KOPT-K1 (cell line): ENCODE measurements at regions not wholly inside any gene's neighbourhood (a gene's known extent, or its start where the extent isn't known, plus 50 kb on each side); places are given as distances from the start of the nearest gene placed in this dataset.
"Not testable (repeated sequence)": the region's sequence is repeated elsewhere in the genome, so short reads cannot be mapped to it uniquely, and the experiment has no call there.

Experiments
- H3K27ac ChIP-seq: fragments of 200-600 bp; sonication (generic); 2 replicates; pipeline ENCODE4 v1.5.1; 2016; ENCODE audit warnings: antibody characterized with exemption, mild to moderate bottlenecking, low read depth, low read length; ENCODE audit not compliant: poor library complexity, severe bottlenecking
- H3K36me3 ChIP-seq: fragments of 200-600 bp; sonication (generic); 2 replicates; pipeline ENCODE4 v1.5.1; 2017; ENCODE audit warnings: antibody characterized with exemption, mild to moderate bottlenecking, low read length, moderate library complexity; ENCODE audit not compliant: insufficient read depth
- H3K9me3 ChIP-seq: fragments of 200-600 bp; sonication (generic); 2 replicates; pipeline ENCODE4 v1.5.1; 2017; ENCODE audit warnings: antibody characterized with exemption, low read length, mild to moderate bottlenecking; ENCODE audit not compliant: insufficient read depth, poor library complexity, severe bottlenecking

GRCh38 chr13:69649063-69649392 lies 458.6 kb upstream of the ATXN8OS start:
- Histone ChIP-seq H3K27ac (no peak overlapping the region), H3K9me3 (peaks cover 8% of the 10 kb centered on the region), H3K36me3 (no peaks in the 10 kb centered on the region)

GRCh38 chr13:69648340-69649062 lies 459.1 kb upstream of the ATXN8OS start:
- Histone ChIP-seq H3K36me3 (no peaks in the 10 kb centered on the region), H3K27ac (no peak overlapping the region), H3K9me3 (peaks cover 8% of the 10 kb centered on the region)

GRCh38 chr13:69644447-69644846 lies 463.2 kb upstream of the ATXN8OS start:
- Histone ChIP-seq H3K9me3 (peaks cover 8% of the 10 kb centered on the region), H3K36me3 (no peaks in the 10 kb centered on the region), H3K27ac (no peak overlapping the region)

- peaks cover 8% of the 10 kb centered on the region for H3K9me3 ChIP-seq
- no peaks in the 10 kb centered on the region for H3K36me3 ChIP-seq
- H3K27ac ChIP-seq: no peak overlapping the region
Measured at GRCh38 chr13:69641773-69642172, 465.9 kb upstream of the ATXN8OS start.

GRCh38 chr13:69633044-69633443 lies 474.6 kb upstream of the ATXN8OS start:
- Histone ChIP-seq H3K9me3 (no peaks in the 10 kb centered on the region), H3K36me3 (no peaks in the 10 kb centered on the region), H3K27ac (no peak overlapping the region)

- Histone ChIP-seq H3K36me3 (no peaks in the 10 kb centered on the region), H3K27ac (no peak overlapping the region), H3K9me3 (no peaks in the 10 kb centered on the region)
Measured at GRCh38 chr13:69623973-69624372, 483.7 kb upstream of the ATXN8OS start.

GRCh38 chr13:69619651-69620050 lies 488.0 kb upstream of the ATXN8OS start:
- no peaks in the 10 kb centered on the region for H3K9me3 ChIP-seq
- H3K36me3 ChIP-seq: no peaks in the 10 kb centered on the region
- no peak overlapping the region for H3K27ac ChIP-seq

GRCh38 chr13:69618838-69619237 lies 488.8 kb upstream of the ATXN8OS start:
- Histone ChIP-seq H3K36me3 (no peaks in the 10 kb centered on the region), H3K27ac (no peak overlapping the region), H3K9me3 (no peaks in the 10 kb centered on the region)

GRCh38 chr13:69618393-69618792 lies 489.2 kb upstream of the ATXN8OS start:
- Histone ChIP-seq H3K36me3 (no peaks in the 10 kb centered on the region), H3K9me3 (no peaks in the 10 kb centered on the region), H3K27ac (no peak overlapping the region)

- Histone ChIP-seq H3K27ac (no peak overlapping the region), H3K36me3 (no peaks in the 10 kb centered on the region), H3K9me3 (no peaks in the 10 kb centered on the region)
Measured at GRCh38 chr13:69617587-69617986, 490.0 kb upstream of the ATXN8OS start.

- H3K27ac ChIP-seq: no peak overlapping the region
- no peaks in the 10 kb centered on the region for H3K9me3 ChIP-seq
- H3K36me3 ChIP-seq: no peaks in the 10 kb centered on the region
Measured at GRCh38 chr13:69616396-69616795, 491.2 kb upstream of the ATXN8OS start.

GRCh38 chr13:69615055-69615454 lies 492.6 kb upstream of the ATXN8OS start:
- H3K9me3 ChIP-seq, H3K36me3 ChIP-seq, H3K27ac ChIP-seq: not testable (repeated sequence)

- no peaks in the 10 kb centered on the region for H3K9me3 ChIP-seq
- H3K27ac ChIP-seq: no peak overlapping the region
- H3K36me3 ChIP-seq: no peaks in the 10 kb centered on the region
Measured at GRCh38 chr13:69604698-69605097, 502.9 kb upstream of the ATXN8OS start.

GRCh38 chr13:69603144-69603853 lies 504.3 kb upstream of the ATXN8OS start:
- Histone ChIP-seq H3K9me3 (no peaks in the 10 kb centered on the region), H3K36me3 (no peaks in the 10 kb centered on the region), H3K27ac (no peak overlapping the region)

GRCh38 chr13:69601661-69602060 lies 506.0 kb upstream of the ATXN8OS start:
- no peaks in the 10 kb centered on the region for H3K36me3 ChIP-seq
- H3K9me3 ChIP-seq: no peaks in the 10 kb centered on the region
- no peak overlapping the region for H3K27ac ChIP-seq

- Histone ChIP-seq H3K9me3 (no peaks in the 10 kb centered on the region), H3K27ac (no peak overlapping the region), H3K36me3 (no peaks in the 10 kb centered on the region)
Measured at GRCh38 chr13:69600811-69601210, 506.8 kb upstream of the ATXN8OS start.
